Neuronal stem cell (in vitro differentiated cells): ENCODE measurements at regions not wholly inside any gene's neighbourhood (a gene's known extent, or its start where the extent isn't known, plus 50 kb on each side); places are given as distances from the start of the nearest gene placed in this dataset.

Experiments used
- DNase-seq: peaks from one replicate; pipeline ENCODE4 v3.0.0-alpha.2; 2013; ENCODE audit warnings: low spot score
- H2AFZ ChIP-seq: one replicate; pipeline ENCODE4 v1.6.1; 2013; ENCODE audit warnings: mild to moderate bottlenecking, low read length, inconsistent platforms
- H2AK5ac ChIP-seq: 2 replicates; pipeline ENCODE4 v1.6.1; 2013; ENCODE audit warnings: low read depth, mild to moderate bottlenecking, inconsistent platforms, low read length, moderate library complexity, mixed read lengths
- H2BK120ac ChIP-seq: 2 replicates; pipeline ENCODE4 v1.6.1; 2013; ENCODE audit warnings: low read depth, mild to moderate bottlenecking, inconsistent platforms, low read length, moderate library complexity, mixed read lengths
- H2BK12ac ChIP-seq: one replicate; pipeline ENCODE4 v1.6.1; 2013; ENCODE audit warnings: low read length, inconsistent platforms
- H2BK15ac ChIP-seq: 2 replicates; pipeline ENCODE4 v1.6.1; 2013; ENCODE audit warnings: mild to moderate bottlenecking, low read length, inconsistent platforms, mixed read lengths
- H2BK5ac ChIP-seq: one replicate; pipeline ENCODE4 v1.6.1; 2013; ENCODE audit warnings: inconsistent platforms, mild to moderate bottlenecking, low read length, moderate library complexity
- H3K14ac ChIP-seq: one replicate; pipeline ENCODE4 v1.6.1; 2013; ENCODE audit warnings: low read length, inconsistent platforms
- H3K18ac ChIP-seq: 2 replicates; pipeline ENCODE4 v1.6.1; 2013; ENCODE audit warnings: low read length, inconsistent platforms
- H3K23ac ChIP-seq: 2 replicates; pipeline ENCODE4 v1.6.1; 2013; ENCODE audit warnings: low read depth, mild to moderate bottlenecking, mixed read lengths, low read length, inconsistent platforms; ENCODE audit not compliant: poor library complexity
- H3K27ac ChIP-seq: replicated peaks from 3 replicates; pipeline ENCODE4 v1.5.1; 2013; ENCODE audit warnings: low read length, inconsistent platforms
- H3K27me3 ChIP-seq, 3 experiments: 2 replicates each; pipeline ENCODE4 v1.6.1; 2013; ENCODE audit warnings: low read length in 3 of 3, mild to moderate bottlenecking in 2 of 3, inconsistent platforms in 1 of 3, low read depth in 1 of 3, mixed read lengths in 1 of 3, moderate library complexity in 1 of 3; ENCODE audit not compliant: control insufficient read depth in 3 of 3, insufficient read depth in 3 of 3
- H3K36me3 ChIP-seq, 2 donors: replicated peaks in 1 of 2; 2 replicates each; pipeline ENCODE4 v1.6.1; 2013; ENCODE audit warnings: low read length in 2 of 2; ENCODE audit not compliant: control insufficient read depth in 2 of 2, insufficient read depth in 2 of 2
- H3K4ac ChIP-seq: 2 replicates; pipeline ENCODE4 v1.6.1; 2013; ENCODE audit warnings: inconsistent platforms, mild to moderate bottlenecking, low read length, moderate library complexity
- H3K4me1 ChIP-seq, 2 donors: 1 replicate in 1 of 2; 2 replicates in 1 of 2; pipeline ENCODE4 v1.6.1; 2013; ENCODE audit warnings: low read length in 2 of 2, low read depth in 1 of 2; ENCODE audit not compliant: control insufficient read depth in 2 of 2, insufficient read depth in 1 of 2
- H3K4me2 ChIP-seq: one replicate; pipeline ENCODE4 v1.6.1; 2013; ENCODE audit warnings: mild to moderate bottlenecking, low read length, inconsistent platforms; ENCODE audit not compliant: insufficient read depth, poor library complexity, severe bottlenecking
- H3K4me3 ChIP-seq, 2 donors: 2 replicates each; pipeline ENCODE4 v1.5.1; 2013; ENCODE audit warnings: low read length in 2 of 2, mild to moderate bottlenecking in 2 of 2, inconsistent platforms in 1 of 2, moderate library complexity in 1 of 2
- H3K79me1 ChIP-seq: one replicate; pipeline ENCODE4 v1.6.1; 2013; ENCODE audit warnings: low read depth, mild to moderate bottlenecking, inconsistent platforms, low read length, moderate library complexity
- H3K9ac ChIP-seq: one replicate; pipeline ENCODE4 v1.6.1; 2013; ENCODE audit warnings: mild to moderate bottlenecking, low read depth, low read length, inconsistent platforms; ENCODE audit not compliant: poor library complexity
- H3K9me3 ChIP-seq, 2 donors: replicated peaks in 1 of 2; 2 replicates each; pipeline versions ENCODE3 to v1.6.1; 2013; ENCODE audit warnings: low read length in 2 of 2, mild to moderate bottlenecking in 2 of 2, inconsistent platforms in 1 of 2, low read depth in 1 of 2, mixed read lengths in 1 of 2, moderate library complexity in 1 of 2; ENCODE audit not compliant: control insufficient read depth in 2 of 2, insufficient read depth in 1 of 2
- H4K8ac ChIP-seq: one replicate; pipeline ENCODE4 v1.6.1; 2013; ENCODE audit warnings: low read depth, mild to moderate bottlenecking, inconsistent platforms, low read length, moderate library complexity
- H4K91ac ChIP-seq: one replicate; pipeline ENCODE4 v1.6.1; 2013; ENCODE audit warnings: low read length, low read depth, mild to moderate bottlenecking, inconsistent platforms; ENCODE audit not compliant: poor library complexity
- WGBS, 2 donors: extraction: QIAGEN DNeasy Blood & Tissue Kit; methylation state at CpG; one replicate each; pipeline ENCODE4 v1.1.7; 2013; ENCODE audit warnings: missing lambda C conversion rate in 2 of 2, mixed read lengths in 1 of 2; ENCODE audit not compliant: insufficient read length in 2 of 2, insufficient replicate concordance in 1 of 2; ENCODE audit errors: extremely low coverage in 2 of 2; 5-methylcytosine and 5-hydroxymethylcytosine counted together

DNA sequence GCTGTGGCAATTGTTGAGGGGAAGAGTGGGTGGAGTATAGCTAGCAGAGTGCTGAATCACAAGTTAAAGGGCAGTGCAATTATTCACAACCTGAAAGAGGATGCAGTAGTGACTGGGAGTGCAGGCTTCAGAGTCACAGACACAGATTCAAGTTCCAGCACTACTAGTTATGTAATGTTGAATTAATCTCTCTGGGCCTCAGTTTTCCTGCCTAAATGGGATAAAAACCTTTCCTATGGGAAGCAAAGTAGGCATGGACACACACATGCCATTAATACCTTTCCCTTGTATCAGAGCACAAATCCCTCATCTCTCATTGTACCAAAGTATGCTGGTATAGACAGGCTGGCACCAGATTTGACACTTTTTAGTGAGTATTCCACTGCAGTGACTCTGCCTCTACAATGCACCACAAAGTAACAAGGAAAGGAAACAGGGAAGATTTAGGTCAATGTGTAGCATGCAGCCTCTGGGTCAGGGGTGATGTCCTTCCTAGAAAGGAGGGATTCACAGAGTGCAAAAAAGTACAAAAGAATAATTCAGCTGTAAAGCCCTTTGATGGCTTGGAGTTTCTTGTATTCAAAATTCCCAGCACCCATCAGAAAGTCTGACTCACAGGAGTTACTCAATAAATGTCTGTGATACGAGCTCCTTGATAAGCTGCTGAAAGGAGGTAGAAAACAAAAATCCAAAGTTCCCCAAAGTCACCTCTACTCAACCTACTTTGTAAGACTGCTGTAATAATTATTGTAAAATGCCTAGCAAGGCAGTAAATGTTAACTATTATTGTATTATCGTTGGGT is 507.5 kb upstream of the TGFBR2 start:
- Histone ChIP-seq H2BK120ac (no peak overlapping the region), H3K4me1 (peaks cover 2 to 15% of the 10 kb centered on the region in 2 donors), H2AFZ (no peak overlapping the region), H2BK5ac (no peak overlapping the region), H3K14ac (no peak overlapping the region), H3K4me3 (no peak overlapping the region), H3K36me3 (no peaks in the 10 kb centered on the region), H3K79me1 (no peaks in the 10 kb centered on the region), H4K8ac (no peak overlapping the region), H3K18ac (no peak overlapping the region), H3K9me3 (peaks cover 0 to 4% of the 10 kb centered on the region in 2 donors), H4K91ac (no peak overlapping the region), H2BK15ac (no peak overlapping the region), H3K23ac (no peak overlapping the region), H3K4ac (no peak overlapping the region), H3K9ac (no peak overlapping the region), H2AK5ac (no peak overlapping the region), H3K27ac (no peak overlapping the region), H3K4me2 (no peak overlapping the region), H3K27me3 (no peaks in the 10 kb centered on the region), H2BK12ac (no peak overlapping the region)
- WGBS, 2 donors = no CpG with 5 or more reads among the region's 2 CpGs
- peak; percentile 3 for DNase-seq

DNA sequence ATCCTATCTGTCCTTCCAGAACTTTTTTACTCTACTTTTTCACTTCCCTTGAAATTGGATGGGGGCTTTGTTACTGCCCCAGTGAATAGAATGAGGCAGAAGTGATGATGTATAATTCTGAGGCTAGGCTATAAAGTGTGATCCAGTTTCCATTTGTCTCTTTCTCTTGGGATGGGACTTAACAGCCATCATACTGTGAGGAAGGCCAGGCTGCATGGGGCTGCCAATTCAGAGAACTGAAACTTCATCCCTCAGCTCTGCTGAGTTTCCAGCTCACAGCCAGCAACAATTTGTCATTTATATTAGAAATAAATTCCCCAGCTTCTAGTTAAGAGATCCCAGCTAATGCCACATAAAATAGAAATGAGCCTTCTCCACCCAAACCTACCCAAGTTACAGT is 504.0 kb upstream of the TGFBR2 start:
- Histone ChIP-seq H3K27me3 (no peaks in the 10 kb centered on the region), H3K23ac (no peak overlapping the region), H2AK5ac (no peak overlapping the region), H2AFZ (no peak overlapping the region), H3K4me2 (no peak overlapping the region), H3K9ac (no peak overlapping the region), H3K9me3 (peaks cover 0 to 5% of the 10 kb centered on the region in 2 donors), H2BK15ac (no peak overlapping the region), H2BK120ac (no peak overlapping the region), H3K18ac (no peak overlapping the region), H3K27ac (no peak overlapping the region), H4K8ac (no peak overlapping the region), H4K91ac (no peak overlapping the region), H3K14ac (no peak overlapping the region), H3K36me3 (no peaks in the 10 kb centered on the region), H3K4me1 (peaks cover 2 to 15% of the 10 kb centered on the region in 2 donors), H2BK5ac (no peak overlapping the region), H3K79me1 (no peaks in the 10 kb centered on the region), H3K4me3 (no peak overlapping the region), H3K4ac (no peak overlapping the region), H2BK12ac (no peak overlapping the region)
- no peak for DNase-seq

DNA sequence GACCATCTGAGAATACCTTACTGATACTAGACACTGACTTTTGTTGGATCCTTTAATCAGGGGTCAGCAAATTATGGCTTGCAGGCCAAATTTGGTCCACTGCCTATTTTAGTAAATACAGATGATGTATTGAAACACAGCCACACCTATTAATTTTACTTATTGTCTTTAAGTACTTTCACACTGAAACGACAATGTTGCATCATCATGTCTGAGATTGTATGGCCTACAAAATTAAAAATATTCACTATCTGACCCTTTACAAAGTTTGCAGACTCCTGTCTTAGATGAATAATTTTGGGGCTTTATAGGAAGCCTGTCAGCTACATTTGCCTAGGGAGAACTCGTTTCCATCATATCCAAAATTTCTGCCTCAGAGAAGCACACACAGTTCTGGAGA is 503.2 kb upstream of the TGFBR2 start:
- Histone ChIP-seq H2AFZ (no peak overlapping the region), H3K9me3 (peaks cover 0 to 5% of the 10 kb centered on the region in 2 donors)

DNA sequence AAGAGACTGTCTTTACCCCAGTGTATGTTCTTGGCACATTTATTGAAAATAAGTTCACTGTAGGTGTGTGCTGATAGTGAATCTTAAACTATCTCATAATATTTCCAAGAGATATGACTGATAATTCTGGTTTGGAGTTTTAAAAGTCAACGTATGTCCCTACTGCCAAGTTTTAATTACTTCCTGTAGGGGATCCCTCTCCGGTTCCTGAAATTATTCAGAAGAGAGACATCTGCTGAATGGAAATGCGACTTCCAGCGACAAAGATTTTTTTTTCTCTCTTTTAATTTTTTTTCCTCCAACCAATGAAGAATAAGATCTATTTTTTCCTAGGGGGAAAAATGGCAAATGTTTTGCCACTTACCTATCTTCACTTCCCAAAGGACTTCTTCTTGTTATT is 498.9 kb upstream of the TGFBR2 start:
- H3K23ac ChIP-seq = no peak overlapping the region
- H2BK120ac ChIP-seq = no peak overlapping the region
- H3K27ac ChIP-seq = no peak overlapping the region
- peaks cover 0 to 5% of the 10 kb centered on the region in 2 donors for H3K9me3 ChIP-seq
- no peaks in the 10 kb centered on the region for H3K4me1 ChIP-seq
- H3K18ac ChIP-seq = no peak overlapping the region
- H3K9ac ChIP-seq = no peak overlapping the region
- H2AFZ ChIP-seq = no peak overlapping the region
- no peak overlapping the region for H3K14ac ChIP-seq
- no peak overlapping the region for H3K4me3 ChIP-seq
- no peak overlapping the region for H3K4ac ChIP-seq
- H3K4me2 ChIP-seq = no peak overlapping the region
- no peak overlapping the region for H4K8ac ChIP-seq
- no peak overlapping the region for H2AK5ac ChIP-seq
- H2BK15ac ChIP-seq = no peak overlapping the region
- DNase-seq = no peak
- no CpG with 5 or more reads among the region's 4 CpGs for WGBS, 2 donors
- H2BK5ac ChIP-seq = no peak overlapping the region
- H2BK12ac ChIP-seq = no peak overlapping the region
- no peak overlapping the region for H4K91ac ChIP-seq
- H3K36me3 ChIP-seq = no peaks in the 10 kb centered on the region
- no peaks in the 10 kb centered on the region for H3K27me3 ChIP-seq
- H3K79me1 ChIP-seq = no peaks in the 10 kb centered on the region

More for the DNA sequence above, 503.2 kb upstream of the TGFBR2 start:
- Histone ChIP-seq H2AK5ac (no peak overlapping the region), H2BK12ac (no peak overlapping the region), H3K18ac (no peak overlapping the region), H3K4me2 (no peak overlapping the region), H3K27ac (no peak overlapping the region), H4K91ac (no peak overlapping the region), H3K9ac (no peak overlapping the region), H3K27me3 (no peaks in the 10 kb centered on the region), H2BK120ac (no peak overlapping the region), H2BK5ac (no peak overlapping the region), H3K4me1 (peaks cover 2 to 14% of the 10 kb centered on the region in 2 donors), H3K14ac (no peak overlapping the region), H3K4me3 (no peak overlapping the region), H3K4ac (no peak overlapping the region), H4K8ac (no peak overlapping the region), H2BK15ac (no peak overlapping the region), H3K23ac (no peak overlapping the region), H3K79me1 (no peaks in the 10 kb centered on the region), H3K36me3 (no peaks in the 10 kb centered on the region)
- DNase-seq = no peak
- WGBS, 2 donors = no CpG with 5 or more reads among the region's 2 CpGs
